ENCODE measurements at regions not wholly inside any gene's neighbourhood (a gene's known extent, or its start where the extent isn't known, plus 50 kb on each side); places are given as distances from the start of the nearest gene placed in this dataset.

DNA sequence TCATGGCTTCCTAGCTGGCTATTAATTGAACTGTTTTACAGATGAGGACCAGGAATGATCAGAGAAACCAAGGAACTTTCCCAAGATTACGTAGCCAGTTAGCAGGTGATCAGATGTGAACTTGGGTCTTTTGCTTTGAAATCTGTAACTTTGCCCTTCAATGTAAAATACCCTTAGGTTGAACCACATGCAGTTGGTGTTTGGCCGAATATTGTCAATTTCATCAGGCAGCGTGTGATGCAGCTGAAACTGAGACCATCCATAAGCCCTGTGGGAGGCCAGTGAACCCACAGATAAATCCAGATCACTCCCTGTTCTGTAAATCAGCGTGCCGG lies 150.8 kb downstream of the ETS2 start:
- no peak overlapping the region for H3K4me3 ChIP-seq (ENCODE audit: low read depth, low read length)
- no peak for DNase-seq (ENCODE audit: low read depth)
- TF ChIP-seq MAX (IDR thresholded peaks at IDR 0.05; ENCODE audit: low read depth, low read length) = no peak
- TF ChIP-seq POLR2A (IDR thresholded peaks at IDR 0.05; ENCODE audit: extremely low read depth, insufficient read length) = no peak
- no peak for TF ChIP-seq CTCF (IDR thresholded peaks at IDR 0.05; ENCODE audit: low read depth, low read length)
- no peak for TF ChIP-seq MYC (IDR thresholded peaks at IDR 0.05; ENCODE audit: low read depth, low read length)

DNA sequence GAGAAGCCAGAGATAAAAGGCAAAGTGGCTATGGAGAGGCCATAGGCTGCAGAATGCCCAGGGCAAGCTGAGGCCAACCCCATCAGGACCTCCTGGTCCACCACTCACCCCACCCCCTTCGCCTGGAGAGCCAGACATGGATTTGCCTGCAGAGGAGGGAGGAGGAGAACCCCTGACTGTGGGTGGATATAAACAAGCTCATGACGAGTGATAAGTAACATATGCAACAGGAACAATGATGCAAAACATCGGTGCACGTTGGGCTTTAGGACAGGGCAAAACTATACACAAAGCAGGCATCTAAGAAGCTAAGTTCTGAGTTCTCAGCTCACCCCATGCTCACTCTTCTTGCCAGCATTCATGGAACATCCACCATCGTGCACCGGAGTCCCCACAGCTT lies 150.3 kb downstream of the ETS2 start:
- no peak overlapping the region for H3K4me3 ChIP-seq (ENCODE audit: low read depth, low read length)
- no peak for TF ChIP-seq MYC (IDR thresholded peaks at IDR 0.05; ENCODE audit: low read depth, low read length)
- no peak for TF ChIP-seq CTCF (IDR thresholded peaks at IDR 0.05; ENCODE audit: low read depth, low read length)
- no peak for TF ChIP-seq POLR2A (IDR thresholded peaks at IDR 0.05; ENCODE audit: extremely low read depth, insufficient read length)
- TF ChIP-seq MAX (IDR thresholded peaks at IDR 0.05; ENCODE audit: low read depth, low read length) = no peak
- DNase-seq (ENCODE audit: low read depth) = no peak

DNA sequence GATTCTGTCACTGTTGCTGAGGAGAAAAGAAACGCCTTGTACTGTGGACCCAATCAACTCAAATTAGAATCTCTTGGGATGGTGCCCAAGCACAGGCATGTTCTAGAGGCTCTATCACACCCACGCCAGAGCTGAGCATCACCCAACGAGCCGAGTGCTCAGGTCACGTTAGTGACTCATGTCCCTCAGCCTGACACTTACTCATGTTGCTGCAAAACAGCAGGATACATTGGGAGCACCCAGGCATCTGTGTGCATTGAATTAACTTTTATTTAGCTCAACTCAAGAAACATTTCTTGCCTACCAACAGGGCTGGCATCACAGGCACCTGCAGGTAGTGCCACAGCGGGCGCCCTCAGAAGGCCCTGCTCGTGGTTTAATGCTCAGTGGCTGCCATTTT lies 149.8 kb downstream of the ETS2 start:
- DNase-seq (ENCODE audit: low read depth) = no peak
- TF ChIP-seq MAX (IDR thresholded peaks at IDR 0.05; ENCODE audit: low read depth, low read length) = no peak
- TF ChIP-seq POLR2A (IDR thresholded peaks at IDR 0.05; ENCODE audit: extremely low read depth, insufficient read length) = no peak
- TF ChIP-seq MYC (IDR thresholded peaks at IDR 0.05; ENCODE audit: low read depth, low read length) = no peak
- TF ChIP-seq CTCF (IDR thresholded peaks at IDR 0.05; ENCODE audit: low read depth, low read length) = no peak

DNA sequence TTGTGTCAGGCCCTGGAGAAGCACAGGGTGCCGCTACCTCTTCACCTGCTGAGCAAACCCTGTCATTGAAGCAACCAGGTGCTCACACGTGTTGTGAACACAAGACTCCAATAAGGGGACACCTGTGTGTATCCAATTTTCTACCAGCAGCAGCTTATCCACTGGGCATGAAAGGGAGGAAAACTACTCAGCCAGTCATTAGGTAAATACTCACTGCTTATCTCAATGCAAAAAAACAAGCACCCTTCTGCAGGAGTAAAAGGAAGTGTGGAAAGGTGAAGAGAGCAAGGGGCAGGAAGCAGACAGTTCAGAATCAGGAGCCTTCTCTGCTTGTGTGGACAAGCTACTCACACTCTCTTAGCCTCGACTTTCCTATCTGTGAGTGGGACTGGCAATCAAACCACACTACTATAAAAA lies 148.9 kb downstream of the ETS2 start:
- no peak for TF ChIP-seq MYC (IDR thresholded peaks at IDR 0.05; ENCODE audit: low read depth, low read length)
- no peak for TF ChIP-seq CTCF (IDR thresholded peaks at IDR 0.05; ENCODE audit: low read depth, low read length)
- TF ChIP-seq POLR2A (IDR thresholded peaks at IDR 0.05; ENCODE audit: extremely low read depth, insufficient read length) = no peak
- TF ChIP-seq MAX (IDR thresholded peaks at IDR 0.05; ENCODE audit: low read depth, low read length) = no peak
- no peak for DNase-seq (ENCODE audit: low read depth)
- no peak overlapping the region for H3K4me3 ChIP-seq (ENCODE audit: low read depth, low read length)

More for the DNA sequence above, 149.8 kb downstream of the ETS2 start:
- H3K4me3 ChIP-seq (ENCODE audit: low read depth, low read length) = no peak overlapping the region

- DNase-seq (ENCODE audit: low read depth) = no peak
- TF ChIP-seq MAX (IDR thresholded peaks at IDR 0.05; ENCODE audit: low read depth, low read length) (no peak), POLR2A (IDR thresholded peaks at IDR 0.05; ENCODE audit: extremely low read depth, insufficient read length) (no peak), CTCF (IDR thresholded peaks at IDR 0.05; ENCODE audit: low read depth, low read length) (no peak), MYC (IDR thresholded peaks at IDR 0.05; ENCODE audit: low read depth, low read length) (no peak)
- H3K4me3 ChIP-seq (ENCODE audit: low read depth, low read length) = no peak overlapping the region
These were observed 147.8 kb downstream of the ETS2 start for GRCh38 chr21:38953516-38953915.

- no peak for DNase-seq (ENCODE audit: low read depth)
- TF ChIP-seq POLR2A (IDR thresholded peaks at IDR 0.05; ENCODE audit: extremely low read depth, insufficient read length) (no peak), MAX (IDR thresholded peaks at IDR 0.05; ENCODE audit: low read depth, low read length) (no peak), MYC (IDR thresholded peaks at IDR 0.05; ENCODE audit: low read depth, low read length) (no peak), CTCF (IDR thresholded peaks at IDR 0.05; ENCODE audit: low read depth, low read length) (no peak)
These were observed 147.2 kb downstream of the ETS2 start for GRCh38 chr21:38952890-38953289.

More at GRCh38 chr21:38952890-38953289, 147.2 kb downstream of the ETS2 start:
- H3K4me3 ChIP-seq (ENCODE audit: low read depth, low read length) = no peak overlapping the region
